HuH-7.5 (cell line): ENCODE measurements at regions not wholly inside any gene's neighbourhood (a gene's known extent, or its start where the extent isn't known, plus 50 kb on each side); places are given as distances from the start of the nearest gene placed in this dataset.
"Not testable (repeated sequence)": the region's sequence is repeated elsewhere in the genome, so short reads cannot be mapped to it uniquely, and the experiment has no call there.

Experiments
- DNase-seq: peaks from one replicate; pipeline ENCODE4 v3.0.0; 2011; ENCODE audit warnings: low spot score

DNA sequence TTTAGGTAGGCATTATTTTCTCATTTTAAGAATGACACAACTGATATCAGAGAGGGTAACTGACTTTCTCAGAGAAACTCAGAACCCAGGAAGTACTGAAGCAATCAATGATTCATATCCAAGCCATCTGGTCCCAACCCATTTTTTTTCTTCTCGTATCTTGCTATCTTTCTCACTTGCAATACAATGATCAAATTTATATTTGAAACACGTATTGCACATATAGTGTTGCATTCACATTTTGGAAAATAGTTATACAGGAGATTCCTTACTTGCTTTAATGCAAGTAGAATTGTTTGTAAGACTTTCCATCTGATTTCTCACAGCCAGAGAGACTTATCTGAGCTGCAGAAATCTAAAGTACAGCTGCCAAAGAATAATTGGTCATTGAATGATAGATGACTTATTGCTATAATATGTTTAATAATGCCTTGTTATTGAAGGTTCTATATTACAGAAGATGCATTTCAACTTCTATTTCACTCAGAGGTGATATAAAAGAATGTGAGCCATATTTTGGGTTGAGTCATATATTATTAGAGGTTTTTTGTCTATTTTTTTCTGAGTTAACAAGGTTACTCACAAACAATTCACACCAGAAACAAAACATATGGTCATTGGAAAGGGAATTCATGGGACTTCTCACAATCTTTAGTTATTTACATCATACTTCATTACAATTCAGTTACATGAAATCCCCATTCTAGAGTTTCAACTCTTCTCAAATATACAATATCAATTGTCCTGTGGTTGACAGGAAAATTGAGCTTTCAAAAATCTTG, 337.5 kb upstream of the CITED2 start:
- no peak for DNase-seq

GRCh38 chr6:139710556-139710955, 336.1 kb upstream of the CITED2 start:
- DNase-seq = no peak

DNA sequence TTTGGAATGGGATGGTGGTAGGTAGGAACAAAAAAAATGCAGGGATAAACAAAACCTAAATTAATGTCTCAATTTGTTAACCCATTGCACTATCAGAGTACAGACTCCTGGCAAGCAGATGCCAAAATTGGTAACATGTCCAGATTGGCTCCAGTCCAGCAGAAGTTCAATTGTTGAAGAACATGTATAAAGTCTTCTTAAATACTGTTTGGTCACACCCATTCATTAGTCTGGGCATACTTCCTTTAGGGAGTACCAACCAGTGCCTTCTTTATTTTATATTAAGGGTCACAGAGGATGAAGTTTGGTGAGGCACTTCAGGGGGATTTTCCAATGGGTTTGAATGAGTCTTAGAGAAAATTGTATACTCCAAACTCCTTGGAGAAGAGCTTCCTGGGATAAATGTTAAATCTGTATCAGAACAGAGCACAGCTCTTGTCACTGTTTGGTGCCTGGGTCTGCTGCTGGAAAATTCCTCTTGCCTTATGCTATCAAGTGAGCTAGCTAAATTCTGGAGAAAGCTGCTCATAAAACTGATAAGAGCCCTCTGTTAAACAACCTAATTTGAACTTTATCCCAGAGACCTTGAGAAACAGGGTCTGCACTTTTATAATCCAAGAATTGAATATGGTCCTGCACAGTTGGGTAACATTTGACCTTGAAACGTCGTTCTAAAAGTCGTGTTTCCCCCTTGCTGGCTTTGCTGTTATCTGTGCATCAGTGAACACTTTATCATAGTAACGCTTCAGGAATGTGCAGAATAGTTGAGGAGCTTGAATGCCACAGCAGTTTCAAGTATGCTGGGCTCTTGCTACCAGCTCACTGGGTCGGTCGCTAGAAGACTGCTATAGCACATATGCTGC, 334.1 kb upstream of the CITED2 start:
- peak; percentile 47 for DNase-seq

DNA sequence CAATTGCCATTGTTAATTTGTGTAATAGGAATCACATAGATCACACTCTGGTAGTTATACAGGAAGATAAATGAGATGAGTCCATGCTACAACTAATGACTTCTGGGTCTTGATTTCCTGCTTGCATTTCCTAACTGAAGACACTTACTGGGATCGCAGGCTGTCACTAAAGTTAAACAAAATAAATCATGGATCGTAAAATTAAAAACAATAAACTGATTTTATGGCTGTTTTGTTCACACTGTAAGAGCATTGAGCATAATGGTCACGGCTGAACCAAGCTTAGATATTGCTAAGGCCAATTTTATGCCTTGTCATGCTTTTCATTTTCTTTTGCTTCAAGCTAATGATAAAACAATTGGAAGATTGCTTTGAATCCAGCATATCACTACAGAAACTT, 332.5 kb upstream of the CITED2 start:
- DNase-seq = no peak

GRCh38 chr6:139705284-139705683, 330.8 kb upstream of the CITED2 start:
- no peak for DNase-seq

DNA sequence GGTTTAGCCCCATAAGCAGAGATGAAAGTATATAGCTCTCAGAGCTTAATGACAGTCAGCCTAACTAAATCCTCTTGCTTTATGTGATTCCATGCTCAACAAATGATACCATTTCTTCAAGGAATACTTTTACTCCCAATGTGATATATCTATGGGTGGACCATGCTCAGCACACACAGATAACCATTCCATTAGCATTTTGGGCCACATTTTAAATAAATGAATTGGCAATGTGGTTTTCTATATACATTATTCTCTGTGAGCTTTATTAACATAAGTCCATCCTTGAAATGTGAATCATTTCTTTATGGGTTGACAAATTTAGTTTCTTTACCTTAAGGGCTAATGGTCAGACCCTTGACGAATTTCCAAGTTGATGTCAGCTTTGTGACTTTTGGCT, 329.3 kb upstream of the CITED2 start:
- DNase-seq = no peak

GRCh38 chr6:139702706-139703105, 328.3 kb upstream of the CITED2 start:
- DNase-seq = no peak

- DNase-seq = no peak
These were observed 327.2 kb upstream of the CITED2 start for GRCh38 chr6:139701695-139702094.

GRCh38 chr6:139701003-139701402, 326.6 kb upstream of the CITED2 start:
- DNase-seq = no peak

DNA sequence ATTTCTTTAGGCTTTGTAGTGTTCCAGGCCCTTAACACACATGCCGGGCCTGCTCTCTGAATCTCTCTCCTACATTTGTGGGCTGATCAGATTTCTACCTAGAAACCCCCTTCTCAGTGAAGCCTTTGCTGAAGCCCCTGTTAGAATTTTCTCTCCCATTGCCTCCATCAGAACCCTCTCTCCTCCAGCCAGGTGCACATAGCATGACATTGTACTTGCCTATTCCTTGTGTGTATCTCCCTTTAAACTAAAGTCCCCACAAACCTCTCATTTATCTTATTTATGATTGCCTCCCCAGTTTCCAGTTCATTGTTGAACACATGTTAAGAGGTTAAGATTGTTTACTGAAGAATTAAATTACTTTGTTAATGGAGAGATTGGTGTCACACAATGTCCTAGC, 325.5 kb upstream of the CITED2 start:
- no peak for DNase-seq

GRCh38 chr6:139699335-139699734, 324.9 kb upstream of the CITED2 start:
- DNase-seq = no peak

GRCh38 chr6:139698526-139699176, 324.2 kb upstream of the CITED2 start:
- peak; percentile 46 for DNase-seq

DNA sequence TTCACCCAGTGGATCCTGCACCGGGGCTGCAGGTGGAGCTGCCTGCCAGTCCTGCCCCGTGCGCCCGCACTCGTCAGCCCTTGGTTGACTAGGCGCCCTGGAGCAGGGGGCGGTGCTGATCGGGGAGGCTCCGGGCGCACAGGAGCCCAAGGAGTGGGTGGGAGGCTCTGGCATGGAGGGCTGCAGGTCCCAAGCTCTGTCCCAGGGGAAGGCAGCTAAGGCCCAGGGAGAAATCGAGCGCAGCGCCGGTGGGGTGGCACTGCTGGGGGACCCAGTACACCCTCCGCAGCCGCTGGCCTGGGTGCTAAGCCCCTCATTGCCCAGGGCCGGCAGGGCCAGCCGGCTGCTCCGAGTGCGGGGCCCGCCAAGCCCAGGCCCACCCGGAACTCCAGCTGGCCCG, 323.4 kb upstream of the CITED2 start:
- not testable (repeated sequence) for DNase-seq

- DNase-seq = not testable (repeated sequence)
These were observed 322.5 kb upstream of the CITED2 start for GRCh38 chr6:139696991-139697390.

DNA sequence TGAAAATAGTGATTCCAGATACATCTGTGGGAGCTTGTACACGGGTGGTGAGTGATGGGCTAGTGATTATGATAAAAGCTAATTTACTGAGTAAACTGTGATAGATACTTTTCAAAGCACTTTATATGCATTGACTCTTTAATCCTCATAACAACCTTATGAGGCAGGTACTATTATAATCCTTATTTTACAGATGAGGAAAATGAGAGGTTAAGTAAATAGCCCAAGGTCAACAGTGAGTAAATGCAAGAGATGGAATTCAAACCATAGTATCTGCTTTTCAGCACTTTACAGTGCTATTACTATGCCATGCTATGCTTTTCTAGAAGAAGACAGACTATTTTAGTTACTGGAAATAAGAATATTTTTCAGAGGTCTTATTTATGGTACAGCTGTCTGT, 320.9 kb upstream of the CITED2 start:
- no peak for DNase-seq

DNA sequence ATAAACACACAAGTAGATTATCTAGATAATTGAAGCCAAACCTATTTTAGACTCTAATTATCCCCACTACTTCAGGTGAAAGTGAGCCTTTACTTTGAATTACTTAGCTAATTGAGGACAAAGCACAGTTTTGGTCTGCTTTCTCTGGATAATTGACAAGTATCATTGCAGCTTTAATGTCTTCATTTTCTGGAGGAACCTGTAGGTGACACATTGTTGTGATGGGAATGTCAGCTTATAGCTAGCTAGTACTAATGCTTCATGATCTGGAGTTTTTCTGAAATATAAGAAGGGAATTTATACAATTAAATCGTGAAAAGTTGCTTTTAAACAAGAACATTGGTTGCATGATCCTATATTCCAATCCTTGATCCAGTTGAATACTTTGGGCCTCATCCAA, 319.3 kb upstream of the CITED2 start:
- no peak for DNase-seq

DNA sequence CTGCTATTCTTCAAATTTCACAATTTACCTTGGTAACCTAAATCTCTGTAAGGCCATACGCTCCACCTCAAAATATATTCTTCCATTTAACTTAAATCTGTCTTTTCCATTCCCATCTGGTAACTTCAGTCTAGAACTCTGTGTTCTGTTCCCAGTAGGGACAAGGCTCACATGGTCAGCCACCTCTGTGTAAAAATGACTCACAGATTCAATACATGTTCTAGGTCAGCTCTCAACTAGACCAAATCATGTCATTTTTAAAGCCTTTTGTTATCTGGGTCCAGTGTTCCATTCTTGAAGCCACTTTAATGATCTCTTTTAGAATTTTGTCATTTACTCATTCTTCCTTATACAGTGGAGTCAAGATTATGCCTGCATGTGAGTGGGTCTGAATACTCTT, 315.6 kb upstream of the CITED2 start:
- DNase-seq = no peak

GRCh38 chr6:139687055-139687454, 312.6 kb upstream of the CITED2 start:
- no peak for DNase-seq

DNA sequence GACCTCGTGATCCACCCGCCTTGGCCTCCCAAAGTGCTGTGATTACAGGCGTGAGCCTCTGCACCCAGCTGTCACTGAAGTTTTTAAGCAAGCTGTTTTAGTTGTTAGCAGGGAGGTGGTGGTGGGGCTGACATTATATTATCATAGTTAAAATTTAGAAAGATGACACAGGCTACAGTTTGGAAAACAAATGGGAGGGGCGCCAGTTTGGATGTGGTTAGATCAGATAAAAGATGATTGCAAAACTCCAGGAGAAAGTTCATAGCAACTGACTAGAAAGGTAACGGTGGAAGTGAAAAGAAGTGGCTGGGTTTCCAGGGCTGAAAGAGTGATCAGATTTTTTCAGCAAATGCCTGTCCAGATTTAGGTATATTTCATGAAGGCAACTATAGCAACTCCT, 311.9 kb upstream of the CITED2 start:
- no peak for DNase-seq

- DNase-seq = no peak
These were observed 310.6 kb upstream of the CITED2 start for GRCh38 chr6:139685009-139685408.

GRCh38 chr6:139680819-139681218, 306.4 kb upstream of the CITED2 start:
- no peak for DNase-seq

DNA sequence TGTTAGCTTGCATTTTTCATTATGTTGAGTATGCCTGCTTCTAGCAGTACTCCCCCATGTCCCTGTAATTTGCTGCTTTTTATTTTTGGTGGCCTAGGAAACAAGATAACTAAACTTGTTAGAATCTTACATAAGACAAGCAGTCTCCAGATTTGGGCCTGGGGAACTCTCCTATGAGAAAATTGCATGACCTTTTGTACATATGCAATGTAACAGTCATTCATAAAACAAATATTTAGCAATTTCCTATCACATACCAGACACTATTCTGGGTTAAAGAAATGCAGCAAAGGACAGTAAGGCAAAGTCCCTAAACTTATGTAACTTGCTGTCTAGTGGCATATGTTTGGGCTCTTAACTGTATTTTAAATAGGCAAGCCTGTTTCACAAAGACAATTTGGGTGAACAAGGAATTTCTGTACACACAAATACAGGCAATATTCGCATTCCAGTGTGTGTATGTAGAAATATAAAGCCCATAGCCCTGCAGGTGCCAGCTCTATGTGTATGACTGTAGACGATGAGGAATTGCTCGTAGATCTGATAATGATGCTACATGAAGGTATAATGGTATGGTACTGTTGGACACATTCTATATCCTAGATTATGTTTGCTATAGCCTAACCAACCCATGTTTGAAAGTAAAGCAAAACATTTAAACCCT, 305.2 kb upstream of the CITED2 start:
- DNase-seq = no peak
